PFSK-1 (cell line): ENCODE measurements at regions not wholly inside any gene's neighbourhood (a gene's known extent, or its start where the extent isn't known, plus 50 kb on each side); places are given as distances from the start of the nearest gene placed in this dataset.

ENCODE experiments used
- FOXP2 ChIP-seq: optimal IDR thresholded peaks from 2 replicates; pipeline ENCODE3; 2011; ENCODE audit warnings: borderline replicate concordance, control low read depth, inconsistent platforms; ENCODE audit not compliant: insufficient read depth; ENCODE audit errors: extremely low read length, extremely low read depth
- POLR2AphosphoS5 ChIP-seq: IDR thresholded peaks from 2 replicates; pipeline ENCODE4 v1.6.1; 2012; ENCODE audit warnings: low read depth, mild to moderate bottlenecking, control low read depth, low read length, moderate library complexity
- SIN3A ChIP-seq: IDR thresholded peaks from 2 replicates; pipeline ENCODE4 v1.6.1; 2012; ENCODE audit warnings: mild to moderate bottlenecking, low read length, moderate library complexity, borderline replicate concordance; ENCODE audit not compliant: insufficient read depth
- TAF1 ChIP-seq: IDR thresholded peaks from 2 replicates; pipeline ENCODE4 v1.6.1; 2012; ENCODE audit warnings: low read length, control low read depth, borderline replicate concordance; ENCODE audit not compliant: insufficient read depth
- TF ChIP-seq, protein P1 (sequence below), 2 experiments: IDR thresholded peaks; 2 replicates each; pipeline versions ENCODE4 v1.6.1 to v1.8.0; 2011 to 2012; ENCODE audit warnings: low read depth in 2 of 2, low read length in 2 of 2, control low read depth in 1 of 2, inconsistent platforms in 1 of 2, mild to moderate bottlenecking in 1 of 2, moderate library complexity in 1 of 2; ENCODE audit not compliant: insufficient read depth in 1 of 2

DNA sequence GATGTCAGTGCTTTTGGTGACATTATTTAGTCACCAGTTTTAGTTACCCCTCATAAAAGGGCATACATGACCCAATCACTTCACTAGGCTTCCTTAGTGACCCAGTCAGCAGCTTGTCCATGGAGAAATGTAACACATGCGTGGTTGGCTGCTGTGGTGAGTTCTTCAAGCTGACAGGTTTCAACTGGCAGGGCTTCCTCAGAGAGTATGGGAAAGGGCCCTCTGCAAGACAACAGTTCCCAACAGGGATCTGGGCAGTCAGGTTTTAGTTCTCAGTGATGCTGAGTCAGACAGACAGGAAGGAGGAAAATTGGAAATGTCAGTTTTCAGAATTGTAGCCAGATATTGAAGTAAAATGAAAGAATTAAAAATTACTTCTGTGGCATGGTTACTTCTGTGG, 282.5 kb downstream of the TBL1XR1 start:
- TF ChIP-seq TAF1 = no peak
- TF ChIP-seq POLR2AphosphoS5 = no peak
- TF ChIP-seq, protein P1, sequence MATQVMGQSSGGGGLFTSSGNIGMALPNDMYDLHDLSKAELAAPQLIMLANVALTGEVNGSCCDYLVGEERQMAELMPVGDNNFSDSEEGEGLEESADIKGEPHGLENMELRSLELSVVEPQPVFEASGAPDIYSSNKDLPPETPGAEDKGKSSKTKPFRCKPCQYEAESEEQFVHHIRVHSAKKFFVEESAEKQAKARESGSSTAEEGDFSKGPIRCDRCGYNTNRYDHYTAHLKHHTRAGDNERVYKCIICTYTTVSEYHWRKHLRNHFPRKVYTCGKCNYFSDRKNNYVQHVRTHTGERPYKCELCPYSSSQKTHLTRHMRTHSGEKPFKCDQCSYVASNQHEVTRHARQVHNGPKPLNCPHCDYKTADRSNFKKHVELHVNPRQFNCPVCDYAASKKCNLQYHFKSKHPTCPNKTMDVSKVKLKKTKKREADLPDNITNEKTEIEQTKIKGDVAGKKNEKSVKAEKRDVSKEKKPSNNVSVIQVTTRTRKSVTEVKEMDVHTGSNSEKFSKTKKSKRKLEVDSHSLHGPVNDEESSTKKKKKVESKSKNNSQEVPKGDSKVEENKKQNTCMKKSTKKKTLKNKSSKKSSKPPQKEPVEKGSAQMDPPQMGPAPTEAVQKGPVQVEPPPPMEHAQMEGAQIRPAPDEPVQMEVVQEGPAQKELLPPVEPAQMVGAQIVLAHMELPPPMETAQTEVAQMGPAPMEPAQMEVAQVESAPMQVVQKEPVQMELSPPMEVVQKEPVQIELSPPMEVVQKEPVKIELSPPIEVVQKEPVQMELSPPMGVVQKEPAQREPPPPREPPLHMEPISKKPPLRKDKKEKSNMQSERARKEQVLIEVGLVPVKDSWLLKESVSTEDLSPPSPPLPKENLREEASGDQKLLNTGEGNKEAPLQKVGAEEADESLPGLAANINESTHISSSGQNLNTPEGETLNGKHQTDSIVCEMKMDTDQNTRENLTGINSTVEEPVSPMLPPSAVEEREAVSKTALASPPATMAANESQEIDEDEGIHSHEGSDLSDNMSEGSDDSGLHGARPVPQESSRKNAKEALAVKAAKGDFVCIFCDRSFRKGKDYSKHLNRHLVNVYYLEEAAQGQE (IDR thresholded peaks at IDR 0.05; ENCODE audit: insufficient read depth in 1 of 2, low read depth in 2 of 2, low read length in 2 of 2) = no peak
- TF ChIP-seq SIN3A = no peak
- TF ChIP-seq FOXP2 = no peak
